Dendritic cell treated with granulocyte-macrophage colony-stimulating factor and Interleukin-4, amounts not matched to agents 40 ng/mL and 50 ng/mL, for 4 days (primary cell): ENCODE measurements at regions not wholly inside any gene's neighbourhood (a gene's known extent, or its start where the extent isn't known, plus 50 kb on each side); places are given as distances from the start of the nearest gene placed in this dataset.
"Not testable (repeated sequence)": the region's sequence is repeated elsewhere in the genome, so short reads cannot be mapped to it uniquely, and the experiment has no call there.

Experiments
- H3K27ac Mint-ChIP-seq: one replicate; pipeline ENCODE4 v1.8.0; 2022; ENCODE audit warnings: mild to moderate bottlenecking, mixed read lengths
- H3K27me3 Mint-ChIP-seq: one replicate; pipeline ENCODE4 v1.8.0; 2022; ENCODE audit warnings: mild to moderate bottlenecking, mixed read lengths
- H3K36me3 Mint-ChIP-seq: one replicate; pipeline ENCODE4 v1.8.0; 2022; ENCODE audit warnings: low read depth, mixed read lengths
- H3K4me1 Mint-ChIP-seq: one replicate; pipeline ENCODE4 v1.8.0; 2022; ENCODE audit warnings: low read depth, mixed read lengths
- H3K4me3 Mint-ChIP-seq: one replicate; pipeline ENCODE4 v1.8.0; 2022; ENCODE audit warnings: mild to moderate bottlenecking, moderate library complexity, mixed read lengths
- H3K9me3 Mint-ChIP-seq: one replicate; pipeline ENCODE4 v1.8.0; 2022; ENCODE audit warnings: mixed read lengths
- intact Hi-C: fragments of 100-400 bp; cut with micrococcal nuclease; formaldehyde crosslinking; loops from one replicate; pipeline ENCODE4 v1.15.0; 2022

GRCh38 chr4:183798301-183799253 lies 106.5 kb upstream of the STOX2 start:
- intact Hi-C loops = no loop called here
- Mint-ChIP-seq H3K27ac (no peak overlapping the region), H3K4me3 (peak overlapping the region; percentile 35), H3K36me3 (no peaks in the 10 kb centered on the region), H3K4me1 (no peaks in the 10 kb centered on the region), H3K9me3 (peaks cover 2% of the 10 kb centered on the region), H3K27me3 (peaks cover 48% of the 10 kb centered on the region)

- H3K36me3 Mint-ChIP-seq = no peaks in the 10 kb centered on the region
- H3K27ac Mint-ChIP-seq = no peak overlapping the region
- peaks cover 36% of the 10 kb centered on the region for H3K27me3 Mint-ChIP-seq
- no peaks in the 10 kb centered on the region for H3K9me3 Mint-ChIP-seq
- no peak overlapping the region for H3K4me3 Mint-ChIP-seq
- H3K4me1 Mint-ChIP-seq = no peaks in the 10 kb centered on the region
- intact Hi-C loops = no loop called here
Observed at GRCh38 chr4:183801457-183802165, 103.5 kb upstream of the STOX2 start.

- Mint-ChIP-seq H3K27me3 (peaks cover 4% of the 10 kb centered on the region), H3K27ac (no peak overlapping the region), H3K9me3 (no peaks in the 10 kb centered on the region), H3K36me3 (no peaks in the 10 kb centered on the region), H3K4me3 (no peak overlapping the region), H3K4me1 (peaks cover 11% of the 10 kb centered on the region)
- intact Hi-C loops = no loop called here
Observed at GRCh38 chr4:183806341-183806740, 98.8 kb upstream of the STOX2 start.

GRCh38 chr4:183807420-183808096 lies 97.5 kb upstream of the STOX2 start:
- peaks cover 11% of the 10 kb centered on the region for H3K4me1 Mint-ChIP-seq
- H3K36me3 Mint-ChIP-seq = no peaks in the 10 kb centered on the region
- intact Hi-C loops = no loop called here
- H3K9me3 Mint-ChIP-seq = no peaks in the 10 kb centered on the region
- peaks cover 1% of the 10 kb centered on the region for H3K27me3 Mint-ChIP-seq
- no peak overlapping the region for H3K27ac Mint-ChIP-seq
- no peak overlapping the region for H3K4me3 Mint-ChIP-seq

- Mint-ChIP-seq H3K27me3 (peaks cover 1% of the 10 kb centered on the region), H3K4me1 (peaks cover 11% of the 10 kb centered on the region), H3K27ac (no peak overlapping the region), H3K4me3 (no peak overlapping the region), H3K9me3 (no peaks in the 10 kb centered on the region), H3K36me3 (no peaks in the 10 kb centered on the region)
- intact Hi-C loops = no loop called here
Observed at GRCh38 chr4:183808097-183808456, 97.0 kb upstream of the STOX2 start.

- no peaks in the 10 kb centered on the region for H3K27me3 Mint-ChIP-seq
- H3K36me3 Mint-ChIP-seq = no peaks in the 10 kb centered on the region
- no peaks in the 10 kb centered on the region for H3K9me3 Mint-ChIP-seq
- no peak overlapping the region for H3K4me3 Mint-ChIP-seq
- intact Hi-C loops = no loop called here
- no peak overlapping the region for H3K27ac Mint-ChIP-seq
- H3K4me1 Mint-ChIP-seq = peaks cover 15% of the 10 kb centered on the region
Observed at GRCh38 chr4:183812567-183812966, 92.5 kb upstream of the STOX2 start.

- Mint-ChIP-seq H3K36me3 (no peaks in the 10 kb centered on the region), H3K9me3 (no peaks in the 10 kb centered on the region), H3K27me3 (no peaks in the 10 kb centered on the region), H3K27ac (no peak overlapping the region), H3K4me3 (no peak overlapping the region), H3K4me1 (peaks cover 6% of the 10 kb centered on the region)
- intact Hi-C loops = no loop called here
Observed at GRCh38 chr4:183814461-183814860, 90.6 kb upstream of the STOX2 start.

GRCh38 chr4:183816077-183816476 lies 89.0 kb upstream of the STOX2 start:
- intact Hi-C loops = no loop called here
- Mint-ChIP-seq H3K36me3 (no peaks in the 10 kb centered on the region), H3K27ac (no peak overlapping the region)

GRCh38 chr4:183816882-183817509 lies 88.1 kb upstream of the STOX2 start:
- H3K9me3 Mint-ChIP-seq = no peaks in the 10 kb centered on the region
- no peaks in the 10 kb centered on the region for H3K36me3 Mint-ChIP-seq
- intact Hi-C loops = no loop called here
- no peak overlapping the region for H3K4me3 Mint-ChIP-seq
- no peak overlapping the region for H3K27ac Mint-ChIP-seq
- H3K27me3 Mint-ChIP-seq = no peaks in the 10 kb centered on the region
- H3K4me1 Mint-ChIP-seq = peaks cover 6% of the 10 kb centered on the region

More at GRCh38 chr4:183816077-183816476, 89.0 kb upstream of the STOX2 start:
- Mint-ChIP-seq H3K4me3 (no peak overlapping the region), H3K9me3 (no peaks in the 10 kb centered on the region), H3K4me1 (peaks cover 6% of the 10 kb centered on the region), H3K27me3 (no peaks in the 10 kb centered on the region)

GRCh38 chr4:183818591-183818990 lies 86.5 kb upstream of the STOX2 start:
- H3K4me3 Mint-ChIP-seq, H3K27ac Mint-ChIP-seq, intact Hi-C loops, H3K27me3 Mint-ChIP-seq, H3K36me3 Mint-ChIP-seq, H3K9me3 Mint-ChIP-seq, H3K4me1 Mint-ChIP-seq: not testable (repeated sequence)

- Mint-ChIP-seq H3K9me3 (no peaks in the 10 kb centered on the region), H3K27me3 (no peaks in the 10 kb centered on the region), H3K36me3 (no peaks in the 10 kb centered on the region), H3K4me1 (peaks cover 6% of the 10 kb centered on the region), H3K4me3 (no peak overlapping the region), H3K27ac (no peak overlapping the region)
- intact Hi-C loops = no loop called here
Observed at GRCh38 chr4:183821076-183821853, 83.8 kb upstream of the STOX2 start.

GRCh38 chr4:183823434-183823833 lies 81.7 kb upstream of the STOX2 start:
- H3K27me3 Mint-ChIP-seq = no peaks in the 10 kb centered on the region
- no peak overlapping the region for H3K27ac Mint-ChIP-seq
- intact Hi-C loops = no loop called here
- H3K36me3 Mint-ChIP-seq = no peaks in the 10 kb centered on the region
- peaks cover 7% of the 10 kb centered on the region for H3K4me1 Mint-ChIP-seq
- H3K4me3 Mint-ChIP-seq = no peak overlapping the region
- H3K9me3 Mint-ChIP-seq = no peaks in the 10 kb centered on the region

GRCh38 chr4:183825346-183825745 lies 79.8 kb upstream of the STOX2 start:
- intact Hi-C loops = no loop called here
- Mint-ChIP-seq H3K4me1 (peaks cover 16% of the 10 kb centered on the region), H3K27ac (no peak overlapping the region), H3K4me3 (no peak overlapping the region), H3K27me3 (no peaks in the 10 kb centered on the region), H3K36me3 (no peaks in the 10 kb centered on the region), H3K9me3 (no peaks in the 10 kb centered on the region)
